ENCODE measurements at regions not wholly inside any gene's neighbourhood (a gene's known extent, or its start where the extent isn't known, plus 50 kb on each side); places are given as distances from the start of the nearest gene placed in this dataset.

DNA sequence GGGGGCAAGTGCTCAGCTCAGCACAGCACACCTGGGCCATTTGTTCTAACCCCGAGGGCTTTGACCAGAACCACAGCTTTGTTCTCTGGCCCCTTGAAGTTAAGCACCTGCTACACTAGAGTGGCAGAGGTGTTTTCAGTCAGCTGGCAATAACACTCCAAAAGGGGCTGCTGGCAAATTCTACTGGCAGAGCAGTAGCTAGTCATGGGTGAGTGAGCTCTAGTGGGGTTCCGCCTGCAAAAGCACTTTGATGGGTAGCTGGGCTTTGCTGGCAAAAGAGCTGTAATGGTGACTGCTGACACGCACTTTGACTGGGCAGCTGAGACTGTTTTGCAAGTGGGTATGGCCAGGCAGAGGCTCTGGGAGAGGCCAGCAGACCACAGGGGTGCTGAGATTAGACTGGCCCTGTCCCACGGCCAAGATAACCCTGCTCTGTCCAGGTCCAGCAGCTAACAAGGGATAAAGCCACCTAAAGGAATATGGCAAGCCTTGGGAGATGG is 65.2 kb upstream of the TENT5D start:
- Histone ChIP-seq H3K27me3 (replicated peaks in 1 of 4; ENCODE audit: control extremely low read depth in 1 of 4, control insufficient read depth in 3 of 4, insufficient read depth in 4 of 4, low read length in 3 of 4) (no peaks in the 10 kb centered on the region), H3K9ac (ENCODE audit: low read length) (no peak overlapping the region), H2AFZ (ENCODE audit: insufficient read depth, low read depth, low read length, poor library complexity, severe bottlenecking) (no peak overlapping the region), H3K9me3 (ENCODE audit: control extremely low read depth in 1 of 3, control insufficient read depth in 2 of 3, insufficient read depth in 1 of 3, low read length in 2 of 3) (no peaks in the 10 kb centered on the region), H3K4me2 (replicated peaks; ENCODE audit: low read depth, low read length, poor library complexity, severe bottlenecking) (no peak overlapping the region), H3K4me1 (ENCODE audit: control insufficient read depth in 2 of 2, insufficient read depth in 2 of 2, low read length in 2 of 2) (no peaks in the 10 kb centered on the region), H3K4me3 (ENCODE audit: control extremely low read depth in 1 of 5, extremely low read depth in 1 of 5, insufficient read depth in 1 of 5, low read depth in 2 of 5, low read length in 4 of 5) (no peak overlapping the region), H3K27ac (ENCODE audit: low read length in 2 of 2) (no peak overlapping the region), H4K20me1 (ENCODE audit: control insufficient read depth, insufficient read depth, low read length, poor library complexity, severe bottlenecking) (no peaks in the 10 kb centered on the region), H3K36me3 (replicated peaks in 1 of 2; ENCODE audit: control extremely low read depth in 1 of 2, control insufficient read depth in 1 of 2, extremely low read depth in 1 of 2, insufficient read depth in 2 of 2, low read length in 1 of 2) (no peaks in the 10 kb centered on the region), H3K79me2 (ENCODE audit: control insufficient read depth, insufficient read depth, low read length) (no peaks in the 10 kb centered on the region)
- ChIA-PET CTCF (no interaction called here), POLR2A (no interaction called here)
- Mint-ChIP-seq H3K4me1 (no peaks in the 10 kb centered on the region), H3K4me3 (no peak overlapping the region), H3K27me3 (no peaks in the 10 kb centered on the region), H3K27ac (no peak overlapping the region), H3K9me3 (ENCODE audit: insufficient read depth) (no peaks in the 10 kb centered on the region)
- TF ChIP-seq, protein P1, sequence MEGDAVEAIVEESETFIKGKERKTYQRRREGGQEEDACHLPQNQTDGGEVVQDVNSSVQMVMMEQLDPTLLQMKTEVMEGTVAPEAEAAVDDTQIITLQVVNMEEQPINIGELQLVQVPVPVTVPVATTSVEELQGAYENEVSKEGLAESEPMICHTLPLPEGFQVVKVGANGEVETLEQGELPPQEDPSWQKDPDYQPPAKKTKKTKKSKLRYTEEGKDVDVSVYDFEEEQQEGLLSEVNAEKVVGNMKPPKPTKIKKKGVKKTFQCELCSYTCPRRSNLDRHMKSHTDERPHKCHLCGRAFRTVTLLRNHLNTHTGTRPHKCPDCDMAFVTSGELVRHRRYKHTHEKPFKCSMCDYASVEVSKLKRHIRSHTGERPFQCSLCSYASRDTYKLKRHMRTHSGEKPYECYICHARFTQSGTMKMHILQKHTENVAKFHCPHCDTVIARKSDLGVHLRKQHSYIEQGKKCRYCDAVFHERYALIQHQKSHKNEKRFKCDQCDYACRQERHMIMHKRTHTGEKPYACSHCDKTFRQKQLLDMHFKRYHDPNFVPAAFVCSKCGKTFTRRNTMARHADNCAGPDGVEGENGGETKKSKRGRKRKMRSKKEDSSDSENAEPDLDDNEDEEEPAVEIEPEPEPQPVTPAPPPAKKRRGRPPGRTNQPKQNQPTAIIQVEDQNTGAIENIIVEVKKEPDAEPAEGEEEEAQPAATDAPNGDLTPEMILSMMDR (IDR thresholded peaks at IDR 0.05): no peak
- TF ChIP-seq EZH2 (IDR thresholded peaks at IDR 0.05; ENCODE audit: borderline replicate concordance, insufficient read depth, low read depth, low read length, poor library complexity, severe bottlenecking): no peak
- WGBS (ENCODE audit: insufficient coverage): 77% methylated on average over 3 of the region's 4 CpGs
- intact Hi-C loops (cut with micrococcal nuclease): no loop called here
- DNase-seq: no peak
- no peak for ATAC-seq (ENCODE audit: low read depth)
